Astrocyte of the spinal cord (primary cell): ENCODE measurements at regions not wholly inside any gene's neighbourhood (a gene's known extent, or its start where the extent isn't known, plus 50 kb on each side); places are given as distances from the start of the nearest gene placed in this dataset.

Experiments used
- DNase-seq: peaks from one replicate; pipeline ENCODE4 v3.0.0; 2011; ENCODE audit warnings: low read depth, low spot score
- H3K4me3 ChIP-seq: 2 replicates; pipeline ENCODE4 v1.5.1; 2011; ENCODE audit warnings: low read depth, mild to moderate bottlenecking, low read length, moderate library complexity
- in situ Hi-C: cut with HindIII; loops from 2 replicates; pipeline ENCODE4 v1.10.0; 2017; ENCODE audit warnings: low sequenced_read_pairs
- TF ChIP-seq, protein P1 (sequence below): IDR thresholded peaks from 2 replicates; pipeline ENCODE4 v1.5.1; 2012; ENCODE audit warnings: low read depth, mild to moderate bottlenecking, low read length, inconsistent platforms

DNA sequence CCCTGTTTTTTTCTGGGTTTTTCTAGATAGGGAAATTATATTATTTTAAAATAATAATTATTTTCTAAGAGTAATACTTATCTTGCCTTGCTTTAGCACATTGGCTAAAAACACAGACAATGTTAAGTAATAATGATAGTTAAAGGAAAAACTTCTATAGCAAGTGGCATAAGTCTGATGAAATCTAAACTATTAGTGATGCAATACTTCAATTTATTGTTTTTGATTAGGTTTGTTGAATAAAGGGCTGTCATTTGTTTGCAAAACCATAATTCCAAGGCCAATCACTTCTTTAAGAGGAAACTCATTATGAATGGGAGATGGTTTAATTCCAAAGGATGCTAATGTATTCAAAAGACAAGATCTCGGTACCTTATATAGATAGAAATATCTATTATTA lies 293.8 kb upstream of the FBXL7 start:
- no peak overlapping the region for H3K4me3 ChIP-seq
- DNase-seq = no peak
- in situ Hi-C loops = no loop called here
- TF ChIP-seq, protein P1, sequence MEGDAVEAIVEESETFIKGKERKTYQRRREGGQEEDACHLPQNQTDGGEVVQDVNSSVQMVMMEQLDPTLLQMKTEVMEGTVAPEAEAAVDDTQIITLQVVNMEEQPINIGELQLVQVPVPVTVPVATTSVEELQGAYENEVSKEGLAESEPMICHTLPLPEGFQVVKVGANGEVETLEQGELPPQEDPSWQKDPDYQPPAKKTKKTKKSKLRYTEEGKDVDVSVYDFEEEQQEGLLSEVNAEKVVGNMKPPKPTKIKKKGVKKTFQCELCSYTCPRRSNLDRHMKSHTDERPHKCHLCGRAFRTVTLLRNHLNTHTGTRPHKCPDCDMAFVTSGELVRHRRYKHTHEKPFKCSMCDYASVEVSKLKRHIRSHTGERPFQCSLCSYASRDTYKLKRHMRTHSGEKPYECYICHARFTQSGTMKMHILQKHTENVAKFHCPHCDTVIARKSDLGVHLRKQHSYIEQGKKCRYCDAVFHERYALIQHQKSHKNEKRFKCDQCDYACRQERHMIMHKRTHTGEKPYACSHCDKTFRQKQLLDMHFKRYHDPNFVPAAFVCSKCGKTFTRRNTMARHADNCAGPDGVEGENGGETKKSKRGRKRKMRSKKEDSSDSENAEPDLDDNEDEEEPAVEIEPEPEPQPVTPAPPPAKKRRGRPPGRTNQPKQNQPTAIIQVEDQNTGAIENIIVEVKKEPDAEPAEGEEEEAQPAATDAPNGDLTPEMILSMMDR = no peak

DNA sequence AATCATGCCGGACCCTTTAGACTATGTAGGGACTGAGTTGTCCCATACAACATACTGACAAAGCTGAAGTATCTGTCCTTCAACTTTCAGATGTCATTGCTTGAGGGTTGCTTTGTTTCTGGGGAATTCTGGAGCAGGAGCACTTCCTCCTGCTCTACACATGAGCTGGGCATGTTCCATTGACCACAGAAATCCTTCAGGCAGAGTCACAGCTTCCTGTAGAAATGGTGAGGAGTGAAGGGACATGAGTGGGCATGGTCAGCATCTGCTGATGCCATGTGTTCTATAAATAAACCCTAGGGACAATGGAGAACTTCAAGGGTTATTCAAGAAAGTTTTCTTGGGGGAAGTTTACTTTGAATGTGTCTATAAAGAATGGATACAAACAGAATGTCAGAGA lies 296.6 kb upstream of the FBXL7 start:
- peak; percentile 9 for DNase-seq
- TF ChIP-seq, protein P1 = no peak
- H3K4me3 ChIP-seq = no peak overlapping the region
- in situ Hi-C loops = no loop called here

DNA sequence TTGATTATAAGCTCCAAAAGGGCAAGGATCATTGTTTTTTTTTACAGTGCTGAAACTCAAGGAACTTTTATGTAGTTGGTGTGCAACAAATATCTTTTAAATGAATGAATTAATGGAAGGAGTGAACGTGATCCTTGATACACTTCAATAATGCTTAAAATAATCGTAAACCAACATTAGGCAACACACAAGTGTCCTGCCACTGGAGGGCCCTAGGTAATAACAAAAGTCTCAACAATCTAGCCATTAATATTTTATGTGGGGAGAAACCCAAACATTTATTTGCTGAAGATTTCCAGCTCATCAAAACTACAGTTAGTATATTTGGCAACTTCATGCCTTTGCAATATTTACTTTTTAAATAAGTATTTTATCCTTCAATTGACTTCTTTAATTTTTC lies 309.0 kb upstream of the FBXL7 start:
- in situ Hi-C loops = no loop called here
- DNase-seq = no peak
- H3K4me3 ChIP-seq = no peak overlapping the region
- TF ChIP-seq, protein P1 = no peak

GRCh38 chr5:15183520-15183919 lies 311.9 kb upstream of the ANKH start:
- peak; percentile 1 for DNase-seq
- TF ChIP-seq, protein P1 = peak; percentile 21
- in situ Hi-C loops = no loop called here
- no peak overlapping the region for H3K4me3 ChIP-seq

DNA sequence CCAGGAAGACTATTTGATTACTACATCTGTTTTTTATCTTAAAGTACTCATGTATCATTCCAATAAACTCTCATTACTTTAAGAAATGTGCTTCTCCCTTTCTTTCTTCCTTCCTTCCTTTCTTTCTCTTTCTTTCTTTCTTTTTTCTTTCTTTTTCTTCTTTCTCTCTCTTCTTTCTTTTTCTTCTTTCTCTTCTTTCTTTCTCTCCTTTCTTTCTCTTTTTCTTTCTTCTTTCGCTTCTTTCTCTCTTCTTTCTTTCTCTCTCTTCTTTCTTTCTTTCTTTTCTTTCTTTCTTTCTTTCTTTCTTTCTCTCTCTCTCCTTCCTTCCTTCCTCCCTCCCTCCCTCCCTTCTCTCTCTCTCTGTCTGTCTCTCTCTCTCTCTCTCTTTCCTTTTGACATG lies 298.6 kb upstream of the ANKH start:
- H3K4me3 ChIP-seq = no peak overlapping the region
- in situ Hi-C loops = no loop called here
- TF ChIP-seq, protein P1 = no peak
- no peak for DNase-seq

GRCh38 chr5:15168358-15168757 lies 296.8 kb upstream of the ANKH start:
- DNase-seq = no peak
- TF ChIP-seq, protein P1 = no peak
- in situ Hi-C loops = no loop called here
- H3K4me3 ChIP-seq = no peak overlapping the region

- H3K4me3 ChIP-seq = no peak overlapping the region
- TF ChIP-seq, protein P1 = no peak
- in situ Hi-C loops = no loop called here
- no peak for DNase-seq
Measured at GRCh38 chr5:15160091-15160490, 288.5 kb upstream of the ANKH start.
